Body of pancreas (tissue), 4 donors: ENCODE measurements at regions not wholly inside any gene's neighbourhood (a gene's known extent, or its start where the extent isn't known, plus 50 kb on each side); places are given as distances from the start of the nearest gene placed in this dataset.

Experiments
- POLR2A ChIP-seq, 3 donors: fragments of 450-650 bp; IDR thresholded peaks; one replicate each; pipeline ENCODE4 v1.6.1; 2016; ENCODE audit warnings: antibody characterized with exemption in 3 of 3, mild to moderate bottlenecking in 2 of 3
- TF ChIP-seq, protein P1 (sequence below), 7 experiments: fragments of 450-650 bp in 4 of 7; fragments of 200-600 bp in 3 of 7; sonication (generic) in 3 of 7; IDR thresholded peaks; one replicate each; pipeline ENCODE4 v1.5.1; 2016 to 2019; ENCODE audit warnings: antibody characterized with exemption in 7 of 7

- TF ChIP-seq, protein P1, sequence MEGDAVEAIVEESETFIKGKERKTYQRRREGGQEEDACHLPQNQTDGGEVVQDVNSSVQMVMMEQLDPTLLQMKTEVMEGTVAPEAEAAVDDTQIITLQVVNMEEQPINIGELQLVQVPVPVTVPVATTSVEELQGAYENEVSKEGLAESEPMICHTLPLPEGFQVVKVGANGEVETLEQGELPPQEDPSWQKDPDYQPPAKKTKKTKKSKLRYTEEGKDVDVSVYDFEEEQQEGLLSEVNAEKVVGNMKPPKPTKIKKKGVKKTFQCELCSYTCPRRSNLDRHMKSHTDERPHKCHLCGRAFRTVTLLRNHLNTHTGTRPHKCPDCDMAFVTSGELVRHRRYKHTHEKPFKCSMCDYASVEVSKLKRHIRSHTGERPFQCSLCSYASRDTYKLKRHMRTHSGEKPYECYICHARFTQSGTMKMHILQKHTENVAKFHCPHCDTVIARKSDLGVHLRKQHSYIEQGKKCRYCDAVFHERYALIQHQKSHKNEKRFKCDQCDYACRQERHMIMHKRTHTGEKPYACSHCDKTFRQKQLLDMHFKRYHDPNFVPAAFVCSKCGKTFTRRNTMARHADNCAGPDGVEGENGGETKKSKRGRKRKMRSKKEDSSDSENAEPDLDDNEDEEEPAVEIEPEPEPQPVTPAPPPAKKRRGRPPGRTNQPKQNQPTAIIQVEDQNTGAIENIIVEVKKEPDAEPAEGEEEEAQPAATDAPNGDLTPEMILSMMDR (IDR thresholded peaks at IDR 0.05), result no peak
- no peak for TF ChIP-seq POLR2A (IDR thresholded peaks at IDR 0.05)
Observed at GRCh38 chr3:73683706-73684105, 59.0 kb upstream of the PDZRN3 start.
